ENCODE measurements at regions not wholly inside any gene's neighbourhood (a gene's known extent, or its start where the extent isn't known, plus 50 kb on each side); places are given as distances from the start of the nearest gene placed in this dataset.
"Not testable (repeated sequence)": the region's sequence is repeated elsewhere in the genome, so short reads cannot be mapped to it uniquely, and the experiment has no call there.

DNA sequence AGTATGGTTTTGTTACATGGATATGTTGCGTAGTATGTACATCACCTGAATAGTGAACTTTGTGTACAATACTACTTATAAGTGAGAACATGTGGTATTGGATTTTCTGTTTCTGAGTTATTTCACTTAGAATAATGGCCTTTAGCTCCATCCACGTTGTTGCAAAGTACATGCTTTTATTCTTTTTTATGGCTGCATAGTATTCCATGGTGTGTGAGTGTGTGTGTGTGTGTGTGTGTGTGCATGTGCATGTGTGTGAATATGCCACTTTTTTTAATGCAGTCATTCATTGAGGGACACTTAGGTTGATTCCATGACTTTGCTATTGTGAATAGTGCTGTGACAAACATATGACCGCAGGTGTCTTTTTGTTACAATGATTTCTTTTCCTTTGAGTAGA lies 147.8 kb downstream of the LEPR start:
- no peak for DNase-seq (ENCODE audit: low spot score)
- intact Hi-C loops (cut with DNase I): no loop called here

DNA sequence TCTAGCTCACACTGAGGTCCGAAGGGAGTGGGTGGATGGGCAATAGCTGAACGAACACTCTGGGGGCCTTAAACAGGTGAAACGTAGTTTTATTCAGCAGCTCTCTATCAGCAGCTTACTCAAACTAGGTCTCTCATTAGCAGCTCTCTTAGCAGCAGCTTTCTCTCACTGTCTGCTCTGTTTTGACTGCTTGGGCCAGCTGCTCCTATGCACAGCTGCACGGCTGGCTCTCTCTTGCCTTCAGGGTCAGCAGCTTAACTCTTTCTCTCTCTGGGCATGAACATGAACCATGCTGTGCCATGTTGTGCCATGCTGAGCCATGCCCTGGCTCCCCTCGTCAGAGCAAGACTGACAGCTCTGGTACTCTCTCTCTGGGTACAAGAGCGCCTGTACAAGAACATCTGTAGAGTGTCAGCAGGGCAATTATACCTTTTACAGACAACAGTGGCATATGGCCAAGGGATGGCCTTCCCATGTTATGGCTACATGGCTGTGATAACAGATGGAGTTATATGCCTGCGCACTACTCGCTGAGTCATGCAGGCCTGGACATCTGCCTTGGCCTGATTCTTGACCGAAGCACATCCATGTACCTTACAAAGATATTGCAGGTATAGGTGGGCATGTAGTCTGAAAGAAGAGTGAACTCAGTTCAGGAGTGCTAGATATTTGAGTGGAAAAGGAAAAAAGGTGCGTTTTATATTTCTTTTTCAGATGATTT lies 152.4 kb downstream of the LEPR start:
- intact Hi-C loops (cut with DNase I): no loop called here
- DNase-seq (ENCODE audit: low spot score): peak; percentile 32

DNA sequence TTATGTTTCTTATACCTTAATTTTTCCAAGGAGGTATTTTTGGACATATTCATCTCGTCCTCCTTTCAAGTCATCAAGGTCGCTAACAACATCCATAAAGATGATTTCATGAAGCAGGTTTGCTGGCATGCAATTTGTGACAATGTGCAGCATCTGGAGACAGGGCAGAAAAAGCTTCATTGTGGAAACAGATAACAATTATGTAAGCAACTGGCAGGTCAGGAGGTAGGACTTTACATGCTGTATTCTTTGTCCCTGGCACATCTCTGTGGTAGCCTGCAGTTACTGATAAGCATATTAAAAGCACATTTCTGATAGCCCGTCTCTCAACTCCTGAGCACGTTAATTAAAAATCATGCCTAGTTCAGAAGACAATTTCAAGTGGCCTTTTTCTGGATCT lies 156.8 kb downstream of the LEPR start:
- DNase-seq (ENCODE audit: low spot score): no peak

DNA sequence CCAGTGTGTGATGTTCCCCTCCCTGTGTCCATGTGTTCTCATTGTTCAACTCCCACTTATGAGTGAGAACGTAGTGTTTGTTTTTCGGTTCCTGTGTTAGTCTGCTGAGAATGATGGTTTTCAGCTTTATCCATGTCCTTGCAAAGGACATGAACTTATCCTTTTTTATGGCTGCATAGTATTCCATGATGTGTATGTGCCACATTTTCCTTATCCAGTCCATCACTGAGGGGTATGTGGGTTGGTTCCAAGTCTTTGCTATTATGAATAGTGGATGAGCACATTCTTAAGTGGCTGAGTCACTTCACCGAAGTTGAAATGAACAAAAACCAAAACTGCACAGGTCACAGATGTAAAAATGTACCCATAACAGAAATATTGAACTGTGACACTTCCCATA lies 157.5 kb downstream of the LEPR start:
- DNase-seq (ENCODE audit: low spot score): not testable (repeated sequence)
- intact Hi-C loops (cut with DNase I): loop anchor here in 1 of 2 donors (1.0 kb wide), 1 partner anchor 45 kb away; no protein-coding TSS in a partner anchor

More for the DNA sequence above, 156.8 kb downstream of the LEPR start:
- intact Hi-C loops (cut with DNase I): loop anchor here in 1 of 2 donors (1.0 kb wide), 1 partner anchor 44 kb away; no protein-coding TSS in a partner anchor

DNA sequence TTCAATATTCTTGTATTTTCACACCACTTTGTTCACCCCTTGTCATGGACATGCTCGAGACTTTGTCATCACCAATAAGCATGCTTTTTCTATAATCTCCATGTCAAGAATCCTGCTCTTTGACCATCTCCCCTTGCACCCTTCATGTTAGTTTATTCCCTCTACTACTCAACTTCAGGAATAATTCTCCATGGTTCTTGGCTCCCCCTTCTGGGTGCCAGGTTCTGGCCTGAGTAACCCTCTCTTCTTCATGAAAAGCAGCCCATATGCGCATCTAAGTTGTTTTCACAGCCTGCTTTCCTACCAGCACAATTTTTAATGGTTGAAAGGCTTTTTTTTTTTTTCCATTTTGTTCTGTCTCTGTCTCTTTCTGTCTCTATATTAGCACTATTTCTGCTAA lies 160.7 kb downstream of the LEPR start:
- DNase-seq (ENCODE audit: low spot score): no peak
- intact Hi-C loops (cut with DNase I): no loop called here

DNA sequence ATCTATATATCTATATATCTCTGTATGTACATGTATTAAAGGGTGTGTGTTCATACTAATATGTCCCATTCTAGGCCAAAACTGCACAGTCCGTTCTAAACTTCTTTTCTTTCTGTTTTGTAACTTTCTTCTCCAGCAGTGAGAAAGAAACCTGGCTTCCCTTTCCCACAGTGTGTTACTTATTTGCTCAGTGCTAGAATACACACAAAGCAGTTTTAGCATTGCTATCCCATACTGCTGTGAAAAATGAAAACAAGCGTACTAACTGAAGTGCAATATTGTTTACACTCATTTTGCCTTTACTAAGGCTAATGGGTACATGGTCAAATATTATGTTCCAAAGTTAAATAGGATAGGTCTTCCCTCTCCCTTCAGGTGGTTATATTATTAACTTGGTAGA lies 163.9 kb downstream of the LEPR start:
- intact Hi-C loops (cut with DNase I): no loop called here
- no peak for DNase-seq (ENCODE audit: low spot score)

DNA sequence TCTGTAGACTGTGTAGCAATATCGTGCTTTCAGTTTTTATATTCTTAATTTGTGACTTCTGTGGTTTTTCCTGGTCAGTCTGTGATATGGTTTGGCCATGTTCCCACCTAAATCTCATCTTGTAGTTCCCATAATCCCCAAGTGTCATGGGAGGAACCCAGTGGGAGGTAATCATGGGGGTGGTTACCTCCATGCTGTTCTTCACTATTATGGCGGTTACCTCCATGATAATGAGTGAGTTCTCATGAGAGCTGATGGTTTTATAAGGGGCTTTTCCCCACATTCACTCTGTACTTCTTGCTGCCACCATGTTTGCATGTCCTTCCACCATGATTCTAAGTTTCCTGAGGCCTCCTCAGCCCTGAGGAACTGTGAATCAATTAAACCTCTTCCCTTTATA lies 169.8 kb downstream of the LEPR start:
- intact Hi-C loops (cut with DNase I): no loop called here
- DNase-seq (ENCODE audit: low spot score): no peak

DNA sequence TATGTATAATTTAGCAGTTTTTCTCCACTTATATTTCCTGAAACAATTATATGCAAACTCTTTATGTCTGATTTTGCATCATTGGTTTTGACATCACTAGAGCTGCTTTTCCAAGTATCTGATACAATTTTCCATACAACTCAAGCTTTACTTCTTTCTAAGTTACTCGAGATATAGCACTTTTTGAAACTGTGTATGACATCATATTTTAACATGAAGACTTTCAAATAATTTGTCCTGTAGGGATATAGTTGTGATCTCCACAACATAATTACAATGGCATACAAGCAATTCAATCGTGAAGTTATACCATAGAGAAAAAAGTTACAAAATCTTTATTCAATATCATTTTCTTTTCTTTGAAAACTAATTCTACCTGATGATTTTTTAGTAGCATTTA lies 173.0 kb downstream of the LEPR start:
- DNase-seq (ENCODE audit: low spot score): no peak
- intact Hi-C loops (cut with DNase I): no loop called here

DNA sequence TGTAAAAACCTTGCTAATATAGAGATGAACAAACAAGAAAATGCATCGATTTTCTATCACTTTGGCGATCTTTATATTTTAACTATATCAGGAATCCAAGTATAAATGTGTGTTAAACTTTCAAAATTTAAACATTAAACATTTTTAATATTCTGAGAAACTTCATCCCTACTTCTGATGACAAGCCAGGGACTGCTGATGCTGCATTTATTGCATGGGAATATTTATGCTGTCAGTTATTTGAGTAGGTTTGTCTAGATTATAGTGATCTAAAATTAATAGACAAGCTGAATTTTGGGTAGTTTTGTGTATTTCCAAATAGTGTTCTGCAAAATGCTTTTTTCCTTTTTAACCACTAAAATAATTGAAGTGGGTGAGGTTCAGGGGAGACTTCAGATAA lies 175.3 kb downstream of the LEPR start:
- no peak for DNase-seq (ENCODE audit: low spot score)
- intact Hi-C loops (cut with DNase I): no loop called here

DNA sequence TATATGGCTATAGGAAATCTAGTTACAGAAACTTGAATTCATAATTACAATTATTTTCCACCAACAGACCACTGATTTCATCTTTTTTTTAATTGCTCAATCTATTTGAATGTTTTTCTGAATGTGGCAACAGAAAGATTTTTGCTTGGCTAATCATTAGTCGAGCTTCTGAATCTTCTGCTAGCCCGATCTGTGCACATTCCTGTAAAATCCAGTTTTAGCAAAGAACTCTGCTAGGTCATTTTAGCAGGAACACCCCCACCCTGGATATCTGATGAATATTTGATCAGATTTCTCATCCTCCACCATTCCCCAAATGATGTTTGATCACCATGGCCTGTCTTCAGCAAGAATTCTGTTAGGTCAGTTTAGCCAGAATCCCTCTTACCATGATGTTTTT lies 176.3 kb downstream of the LEPR start:
- intact Hi-C loops (cut with DNase I): no loop called here
- DNase-seq (ENCODE audit: low spot score): no peak

DNA sequence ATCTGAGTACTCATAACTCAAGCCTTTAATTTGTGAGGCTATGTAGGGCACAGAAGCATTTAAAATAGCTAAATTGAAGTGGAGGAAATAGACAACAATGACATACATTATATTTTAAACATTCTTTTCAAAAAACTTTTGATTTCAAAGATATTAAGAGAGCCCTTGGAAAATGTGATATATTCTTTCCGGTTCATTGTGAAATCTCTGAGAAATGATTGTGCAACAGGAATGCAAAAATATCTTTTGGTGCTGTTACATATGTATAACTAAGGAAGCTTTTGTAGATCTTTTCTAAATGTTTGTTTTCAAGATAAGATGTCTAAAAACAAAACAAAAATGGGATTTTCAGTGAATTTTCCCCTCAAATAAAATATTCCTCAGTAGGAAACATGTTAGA lies 185.2 kb downstream of the LEPR start:
- no peak for DNase-seq (ENCODE audit: low spot score)
- intact Hi-C loops (cut with DNase I): no loop called here

DNA sequence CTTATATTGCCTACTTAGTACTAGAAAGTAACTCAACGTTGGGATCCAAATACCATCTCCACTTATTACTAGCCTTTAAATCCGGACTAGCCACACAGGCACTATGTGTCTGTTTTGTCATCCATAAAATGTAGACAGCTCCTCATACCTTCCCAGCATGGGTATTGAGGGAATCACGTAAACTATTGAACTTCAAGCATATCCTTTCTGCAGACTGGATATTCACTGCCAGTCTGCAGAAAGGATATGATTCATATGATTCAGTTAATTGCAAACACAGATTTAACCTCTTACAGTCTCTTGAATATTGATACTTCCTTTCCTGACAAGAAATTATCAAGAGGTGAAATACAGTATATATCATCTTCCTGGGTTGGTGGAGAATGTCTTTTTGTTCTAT lies 186.0 kb downstream of the LEPR start:
- intact Hi-C loops (cut with DNase I): no loop called here
- DNase-seq (ENCODE audit: low spot score): no peak

DNA sequence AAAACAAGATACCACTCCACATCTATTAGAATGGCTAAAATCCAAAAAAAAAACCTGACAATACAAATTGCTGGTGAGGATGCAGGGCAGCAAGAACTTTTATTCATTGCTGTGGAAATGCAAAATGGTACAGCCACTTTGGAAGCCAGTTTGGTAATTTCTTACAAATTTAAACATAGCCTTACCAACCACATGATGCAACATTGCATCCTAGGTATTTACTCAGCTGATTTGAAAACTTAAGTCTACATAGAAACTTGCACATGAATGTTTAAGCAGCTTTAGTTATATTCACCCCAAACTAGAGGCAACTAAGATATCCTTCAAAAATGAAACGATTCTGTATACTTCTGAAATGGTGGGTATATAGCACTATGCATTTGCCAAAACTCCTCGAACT lies 178.8 kb upstream of the PDE4B start:
- intact Hi-C loops (cut with DNase I): no loop called here
- DNase-seq (ENCODE audit: low spot score): no peak

DNA sequence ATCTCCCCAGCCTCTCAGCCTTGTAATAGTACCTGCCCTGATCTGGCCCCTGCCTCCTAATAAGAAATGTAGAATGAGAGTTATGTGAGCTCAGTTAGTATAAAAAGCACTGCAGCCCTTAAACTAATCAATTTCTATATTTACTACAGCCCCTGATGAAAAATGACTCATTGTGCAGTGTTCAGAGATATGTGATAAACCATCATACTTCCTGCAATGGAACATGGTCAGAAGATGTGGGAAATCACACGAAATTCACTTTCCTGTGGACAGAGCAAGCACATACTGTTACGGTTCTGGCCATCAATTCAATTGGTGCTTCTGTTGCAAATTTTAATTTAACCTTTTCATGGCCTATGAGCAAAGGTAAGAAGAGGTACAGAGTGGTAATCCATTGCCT lies 176.8 kb upstream of the PDE4B start:
- no peak for DNase-seq (ENCODE audit: low spot score)
- intact Hi-C loops (cut with DNase I): no loop called here

DNA sequence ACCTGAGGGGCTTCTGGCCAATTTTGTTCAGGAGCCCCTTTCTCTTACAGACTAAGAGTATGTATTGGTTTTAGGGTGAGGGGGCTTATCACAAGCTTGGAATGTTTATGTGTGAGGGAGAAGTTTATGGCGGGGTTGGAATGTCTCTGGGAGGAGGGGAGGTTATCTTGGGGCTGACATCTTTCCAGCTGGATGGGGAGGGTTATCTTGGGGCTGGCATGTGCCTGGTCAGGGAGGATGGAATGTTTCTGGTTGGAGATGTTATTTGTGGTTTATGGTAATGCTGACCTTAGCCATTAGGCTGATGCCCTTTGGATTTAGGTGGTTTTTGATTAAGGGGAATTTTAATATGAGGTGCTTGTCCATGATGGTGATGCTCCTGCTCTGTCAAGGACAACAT lies 171.0 kb upstream of the PDE4B start:
- intact Hi-C loops (cut with DNase I); DNase-seq (ENCODE audit: low spot score): not testable (repeated sequence)

DNA sequence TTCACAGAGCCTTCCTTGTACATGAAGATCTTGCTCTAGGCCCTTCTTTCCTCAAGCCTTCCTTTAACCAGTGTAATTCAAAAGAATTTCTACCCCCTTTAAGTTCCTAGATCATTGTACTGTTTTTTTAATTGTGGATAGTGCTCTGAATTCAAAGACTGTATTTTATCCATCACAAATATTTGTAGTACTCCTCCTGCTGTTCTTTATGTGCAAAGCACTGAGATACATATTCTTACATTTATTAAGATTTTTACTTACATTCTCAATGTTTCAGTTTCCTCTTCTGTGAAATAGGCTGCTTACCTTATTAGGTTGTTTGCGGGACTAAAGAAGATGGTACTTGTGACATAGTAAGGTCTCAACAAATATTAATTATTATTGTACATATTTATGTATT lies 168.8 kb upstream of the PDE4B start:
- intact Hi-C loops (cut with DNase I): no loop called here
- no peak for DNase-seq (ENCODE audit: low spot score)

DNA sequence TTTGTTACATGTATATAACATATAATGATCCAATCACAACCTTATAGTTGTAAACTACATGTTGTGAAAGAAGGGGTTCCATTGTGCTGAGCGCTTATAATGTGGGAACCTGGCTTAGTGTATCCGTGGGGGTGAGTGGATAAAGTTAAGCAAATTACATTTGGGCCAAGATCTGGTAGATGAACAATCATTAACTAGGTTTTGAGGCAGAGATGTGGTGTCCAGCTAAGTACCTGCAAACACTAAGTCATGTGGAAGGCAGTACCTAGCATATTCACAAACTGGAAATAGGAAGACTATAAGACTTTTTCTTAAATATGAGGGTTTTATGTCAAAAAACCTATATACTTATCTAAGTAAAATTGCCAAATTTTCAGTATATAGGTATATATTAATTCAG lies 167.2 kb upstream of the PDE4B start:
- intact Hi-C loops (cut with DNase I): no loop called here
- DNase-seq (ENCODE audit: low spot score): no peak

DNA sequence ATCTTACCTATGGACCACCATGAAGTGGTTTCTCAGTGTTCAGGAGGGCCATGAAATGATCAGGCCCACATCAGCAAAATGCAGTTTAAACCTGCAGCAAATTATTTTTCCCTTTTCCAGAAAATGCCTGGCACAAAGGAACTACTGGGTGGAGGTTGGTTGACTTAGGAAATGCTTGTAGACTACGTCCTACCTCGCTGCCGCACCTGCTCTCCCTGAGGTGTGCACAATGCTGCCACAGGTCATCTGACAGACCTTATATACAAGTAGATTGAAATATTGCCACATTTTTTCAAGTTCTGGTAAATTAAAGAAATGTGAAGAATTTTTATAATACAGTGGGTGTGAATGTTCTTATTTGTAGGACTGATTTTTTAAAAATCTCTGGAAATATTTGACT lies 166.7 kb upstream of the PDE4B start:
- DNase-seq (ENCODE audit: low spot score): no peak
- intact Hi-C loops (cut with DNase I): no loop called here

DNA sequence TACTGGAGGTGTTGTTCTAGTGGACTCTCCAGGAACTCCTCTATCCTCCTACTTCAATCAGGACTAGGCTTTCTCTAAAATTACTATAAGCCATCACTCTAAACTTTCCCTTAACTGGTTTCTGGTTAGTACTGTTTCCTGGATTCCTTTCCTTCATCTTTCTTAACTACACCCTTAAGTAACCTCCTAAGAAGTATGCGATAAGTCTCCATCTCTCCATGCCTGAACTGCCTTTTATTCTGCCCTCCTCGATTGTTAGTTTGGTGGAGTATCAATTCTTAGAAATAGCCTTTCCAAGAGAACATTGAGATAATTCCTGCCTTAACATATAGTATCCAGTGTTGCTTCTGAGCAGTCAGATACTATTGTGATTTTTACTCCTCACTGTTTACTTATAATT lies 162.9 kb upstream of the PDE4B start:
- intact Hi-C loops (cut with DNase I): no loop called here
- DNase-seq (ENCODE audit: low spot score): no peak

DNA sequence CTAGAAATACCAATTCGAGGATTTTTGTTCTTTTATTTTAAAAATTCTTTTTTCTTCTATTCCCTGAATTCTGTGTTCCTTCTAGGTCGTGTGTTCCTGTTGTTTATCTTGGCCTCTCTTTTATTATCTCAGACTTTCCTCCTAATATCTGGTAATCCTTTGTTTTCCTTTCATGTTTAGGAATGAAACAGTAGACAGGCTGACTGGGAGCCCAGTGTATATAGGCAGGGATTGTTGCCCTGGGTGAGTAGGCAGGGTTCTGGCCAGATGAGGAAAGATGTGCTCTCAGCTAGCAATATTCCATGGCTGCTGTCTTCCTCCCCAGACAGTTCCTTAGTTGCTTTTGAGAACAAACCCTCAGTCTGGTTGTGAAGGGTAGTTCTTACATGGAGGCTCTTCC lies 161.8 kb upstream of the PDE4B start:
- DNase-seq (ENCODE audit: low spot score): no peak
- intact Hi-C loops (cut with DNase I): no loop called here

DNA sequence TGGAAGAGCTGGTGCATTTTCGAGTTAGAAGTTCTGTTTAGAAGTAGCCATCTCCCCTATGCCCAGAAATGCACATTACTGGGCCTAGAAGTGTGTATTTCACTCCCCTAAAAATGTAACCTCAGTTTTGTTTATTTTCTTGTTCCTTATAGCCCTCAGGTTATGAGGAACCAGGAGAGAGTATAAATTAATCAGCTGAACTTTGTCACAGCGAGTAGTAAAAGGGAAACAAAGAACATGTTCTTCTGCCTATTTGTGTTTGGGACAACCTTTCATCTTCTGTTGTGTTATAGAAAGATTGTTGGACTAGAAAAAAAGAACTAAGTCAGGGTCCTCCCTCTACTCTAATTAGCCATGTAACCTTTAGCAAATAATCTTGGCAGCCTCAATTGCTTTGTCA lies 160.5 kb upstream of the PDE4B start:
- no peak for DNase-seq (ENCODE audit: low spot score)
- intact Hi-C loops (cut with DNase I): no loop called here

DNA sequence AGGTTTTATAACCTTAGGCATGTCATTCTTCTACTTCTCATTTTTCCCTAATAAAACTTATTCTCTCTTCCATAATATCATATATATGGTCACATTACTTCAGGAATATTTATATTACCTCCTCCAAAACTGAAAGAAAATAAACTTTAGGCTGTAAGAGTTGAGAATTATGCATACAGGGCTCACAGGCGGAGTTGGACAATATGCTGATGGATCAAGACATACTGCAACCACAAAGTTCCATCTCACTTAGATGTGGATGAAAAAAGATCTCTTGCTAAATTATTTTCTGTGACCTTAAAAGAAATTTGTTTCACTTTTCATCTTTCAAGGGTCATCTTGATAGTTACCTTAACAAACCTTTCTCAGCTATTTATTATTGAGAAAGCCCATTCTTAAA lies 152.6 kb upstream of the PDE4B start:
- DNase-seq (ENCODE audit: low spot score): no peak
- intact Hi-C loops (cut with DNase I): no loop called here
